ENCODE measurements at regions not wholly inside any gene's neighbourhood (a gene's known extent, or its start where the extent isn't known, plus 50 kb on each side); places are given as distances from the start of the nearest gene placed in this dataset.

DNA sequence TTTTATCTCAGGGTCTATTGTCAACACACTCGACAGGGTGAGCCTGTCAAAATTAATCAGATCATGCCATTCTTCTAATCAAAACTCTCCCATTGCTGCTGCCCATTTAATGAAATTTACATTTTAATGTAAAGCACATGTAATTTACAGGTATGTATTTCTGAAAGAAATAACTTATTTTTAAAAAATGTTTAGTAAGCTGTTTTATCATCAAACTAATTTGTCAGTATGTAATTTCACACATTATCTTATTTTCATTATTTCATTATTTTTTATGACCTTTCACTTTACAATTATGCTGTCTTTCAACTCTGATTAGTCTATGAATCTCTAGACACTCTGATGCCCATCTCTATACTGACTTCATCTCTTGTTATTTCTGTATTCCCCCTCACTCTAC lies 467.8 kb downstream of the ZNF804A start:
- Histone ChIP-seq H3K27me3 (no peaks in the 10 kb centered on the region), H3K36me3 (no peaks in the 10 kb centered on the region), H3K4me1 (no peaks in the 10 kb centered on the region), H3K9me3 (peaks cover 0 to 15% (median 0%) of the 10 kb centered on the region in 12 donors), H3K27ac (no peak overlapping the region), H3K4me3 (no peak overlapping the region)
- TF ChIP-seq POLR2A (IDR thresholded peaks at IDR 0.05), result no peak
- TF ChIP-seq, protein P1, sequence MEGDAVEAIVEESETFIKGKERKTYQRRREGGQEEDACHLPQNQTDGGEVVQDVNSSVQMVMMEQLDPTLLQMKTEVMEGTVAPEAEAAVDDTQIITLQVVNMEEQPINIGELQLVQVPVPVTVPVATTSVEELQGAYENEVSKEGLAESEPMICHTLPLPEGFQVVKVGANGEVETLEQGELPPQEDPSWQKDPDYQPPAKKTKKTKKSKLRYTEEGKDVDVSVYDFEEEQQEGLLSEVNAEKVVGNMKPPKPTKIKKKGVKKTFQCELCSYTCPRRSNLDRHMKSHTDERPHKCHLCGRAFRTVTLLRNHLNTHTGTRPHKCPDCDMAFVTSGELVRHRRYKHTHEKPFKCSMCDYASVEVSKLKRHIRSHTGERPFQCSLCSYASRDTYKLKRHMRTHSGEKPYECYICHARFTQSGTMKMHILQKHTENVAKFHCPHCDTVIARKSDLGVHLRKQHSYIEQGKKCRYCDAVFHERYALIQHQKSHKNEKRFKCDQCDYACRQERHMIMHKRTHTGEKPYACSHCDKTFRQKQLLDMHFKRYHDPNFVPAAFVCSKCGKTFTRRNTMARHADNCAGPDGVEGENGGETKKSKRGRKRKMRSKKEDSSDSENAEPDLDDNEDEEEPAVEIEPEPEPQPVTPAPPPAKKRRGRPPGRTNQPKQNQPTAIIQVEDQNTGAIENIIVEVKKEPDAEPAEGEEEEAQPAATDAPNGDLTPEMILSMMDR (IDR thresholded peaks at IDR 0.05), result no peak
- WGBS, 4 donors, result 57 to 69% (median 64%) methylated on average over 1 of the region's 1 CpG
- intact Hi-C loops (cut with DNase I), result no loop called here
- ATAC-seq, result no peak
- DNase-seq, result no peak

GRCh38 chr2:185069107-185069506 lies 470.8 kb downstream of the ZNF804A start:
- no peaks in the 10 kb centered on the region for H3K27me3 ChIP-seq

GRCh38 chr2:185074156-185074555 lies 475.8 kb downstream of the ZNF804A start:
- Histone ChIP-seq H3K4me3 (no peak overlapping the region), H3K27ac (no peak overlapping the region), H3K4me1 (no peaks in the 10 kb centered on the region), H3K9me3 (no peaks in the 10 kb centered on the region), H3K27me3 (no peaks in the 10 kb centered on the region), H3K36me3 (no peaks in the 10 kb centered on the region)
- intact Hi-C loops (cut with DNase I), result no loop called here
- DNase-seq (no peak), ATAC-seq (no peak)
- TF ChIP-seq, protein P1 (IDR thresholded peaks at IDR 0.05), result no peak
- no peak for TF ChIP-seq POLR2A (IDR thresholded peaks at IDR 0.05)

More at GRCh38 chr2:185069107-185069506, 470.8 kb downstream of the ZNF804A start:
- no peak for ATAC-seq
- no peak for DNase-seq
- WGBS, 4 donors, result 54 to 65% (median 62%) methylated on average over 2 of the region's 2 CpGs
- H3K9me3 ChIP-seq, result peaks cover 0 to 8% (median 0%) of the 10 kb centered on the region in 12 donors
- TF ChIP-seq, protein P1 (IDR thresholded peaks at IDR 0.05), result no peak
- no peak for TF ChIP-seq POLR2A (IDR thresholded peaks at IDR 0.05)
- H3K4me3 ChIP-seq, result no peak overlapping the region
- intact Hi-C loops (cut with DNase I), result no loop called here
- no peaks in the 10 kb centered on the region for H3K36me3 ChIP-seq
- no peak overlapping the region for H3K27ac ChIP-seq
- no peaks in the 10 kb centered on the region for H3K4me1 ChIP-seq

GRCh38 chr2:185082749-185083148 lies 484.4 kb downstream of the ZNF804A start:
- ATAC-seq (no peak), DNase-seq (no peak)
- intact Hi-C loops (cut with DNase I), result no loop called here
- WGBS, 4 donors, result 89 to 91% (median 90%) methylated on average over 3 of the region's 3 CpGs
- H3K9me3 ChIP-seq, result no peaks in the 10 kb centered on the region
- H3K27ac ChIP-seq, result no peak overlapping the region
- H3K4me1 ChIP-seq, result no peaks in the 10 kb centered on the region
- no peak overlapping the region for H3K4me3 ChIP-seq
- H3K27me3 ChIP-seq, result no peaks in the 10 kb centered on the region
- no peaks in the 10 kb centered on the region for H3K36me3 ChIP-seq
- TF ChIP-seq POLR2A (IDR thresholded peaks at IDR 0.05), result no peak
- TF ChIP-seq, protein P1 (IDR thresholded peaks at IDR 0.05), result no peak
